Uterus (tissue), 3 donors: ENCODE measurements at regions not wholly inside any gene's neighbourhood (a gene's known extent, or its start where the extent isn't known, plus 50 kb on each side); places are given as distances from the start of the nearest gene placed in this dataset.
"Not testable (repeated sequence)": the region's sequence is repeated elsewhere in the genome, so short reads cannot be mapped to it uniquely, and the experiment has no call there.

Source experiments
- DNase-seq, 2 donors: peaks; one replicate each; pipeline ENCODE4 v3.0.0-alpha.2; 2019 to 2020
- H3K27ac ChIP-seq, 2 donors: fragments of 200-600 bp; sonication (generic); 1 replicate in 1 of 2; 2 replicates in 1 of 2; pipeline ENCODE4 v1.5.1; 2016 to 2018
- H3K27me3 ChIP-seq, 2 donors: fragments of 200-600 bp; sonication (generic); one replicate each; pipeline ENCODE4 v1.5.1; 2018 to 2019; ENCODE audit warnings: control low read depth in 1 of 2
- H3K36me3 ChIP-seq, 2 donors: fragments of 200-600 bp; sonication (generic); one replicate each; pipeline ENCODE4 v1.5.1; 2019; ENCODE audit warnings: control low read depth in 1 of 2
- H3K4me1 ChIP-seq, 2 donors: fragments of 200-600 bp; sonication (generic); one replicate each; pipeline ENCODE4 v1.5.1; 2018 to 2019; ENCODE audit warnings: control low read depth in 1 of 2
- H3K4me3 ChIP-seq, 2 donors: fragments of 200-600 bp; sonication (generic); 1 replicate in 1 of 2; 2 replicates in 1 of 2; pipeline ENCODE4 v1.5.1; 2018 to 2019; ENCODE audit warnings: mild to moderate bottlenecking in 1 of 2
- H3K9me3 ChIP-seq, 2 donors: fragments of 200-600 bp; sonication (generic); one replicate each; pipeline ENCODE4 v1.5.1; 2019; ENCODE audit warnings: control low read depth in 1 of 2
- POLR2A ChIP-seq, 2 donors: fragments of 450-650 bp; IDR thresholded peaks; one replicate each; pipeline ENCODE4 v1.6.1; 2016; ENCODE audit warnings: antibody characterized with exemption in 2 of 2, mild to moderate bottlenecking in 1 of 2, moderate library complexity in 1 of 2
- intact Hi-C: fragments of 100-400 bp; cut with DNase I; formaldehyde crosslinking; loops from one replicate; pipeline ENCODE4 v1.15.1; 2023; ENCODE audit warnings: low total_unique reads
- TF ChIP-seq, protein P1 (sequence below), 4 experiments: fragments of 200-600 bp in 2 of 4; fragments of 450-650 bp in 2 of 4; sonication (generic) in 2 of 4; IDR thresholded peaks; one replicate each; pipeline ENCODE4 v1.5.1; 2016 to 2019; ENCODE audit warnings: antibody characterized with exemption in 4 of 4, mild to moderate bottlenecking in 2 of 4, moderate library complexity in 1 of 4
- donor health status: DM: yes; HTN: yes; CAD: no.

GRCh38 chr12:83462419-83462818 is 775.7 kb downstream of the TMTC2 start:
- no peak for DNase-seq
- H3K36me3 ChIP-seq = no peaks in the 10 kb centered on the region
- TF ChIP-seq, protein P1, sequence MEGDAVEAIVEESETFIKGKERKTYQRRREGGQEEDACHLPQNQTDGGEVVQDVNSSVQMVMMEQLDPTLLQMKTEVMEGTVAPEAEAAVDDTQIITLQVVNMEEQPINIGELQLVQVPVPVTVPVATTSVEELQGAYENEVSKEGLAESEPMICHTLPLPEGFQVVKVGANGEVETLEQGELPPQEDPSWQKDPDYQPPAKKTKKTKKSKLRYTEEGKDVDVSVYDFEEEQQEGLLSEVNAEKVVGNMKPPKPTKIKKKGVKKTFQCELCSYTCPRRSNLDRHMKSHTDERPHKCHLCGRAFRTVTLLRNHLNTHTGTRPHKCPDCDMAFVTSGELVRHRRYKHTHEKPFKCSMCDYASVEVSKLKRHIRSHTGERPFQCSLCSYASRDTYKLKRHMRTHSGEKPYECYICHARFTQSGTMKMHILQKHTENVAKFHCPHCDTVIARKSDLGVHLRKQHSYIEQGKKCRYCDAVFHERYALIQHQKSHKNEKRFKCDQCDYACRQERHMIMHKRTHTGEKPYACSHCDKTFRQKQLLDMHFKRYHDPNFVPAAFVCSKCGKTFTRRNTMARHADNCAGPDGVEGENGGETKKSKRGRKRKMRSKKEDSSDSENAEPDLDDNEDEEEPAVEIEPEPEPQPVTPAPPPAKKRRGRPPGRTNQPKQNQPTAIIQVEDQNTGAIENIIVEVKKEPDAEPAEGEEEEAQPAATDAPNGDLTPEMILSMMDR (IDR thresholded peaks at IDR 0.05) = no peak
- no peak for TF ChIP-seq POLR2A (IDR thresholded peaks at IDR 0.05)
- no peak overlapping the region for H3K4me3 ChIP-seq
- H3K27me3 ChIP-seq = no peaks in the 10 kb centered on the region
- no peaks in the 10 kb centered on the region for H3K4me1 ChIP-seq
- H3K9me3 ChIP-seq = no peaks in the 10 kb centered on the region
- H3K27ac ChIP-seq = no peak overlapping the region
- intact Hi-C loops = no loop called here

DNA sequence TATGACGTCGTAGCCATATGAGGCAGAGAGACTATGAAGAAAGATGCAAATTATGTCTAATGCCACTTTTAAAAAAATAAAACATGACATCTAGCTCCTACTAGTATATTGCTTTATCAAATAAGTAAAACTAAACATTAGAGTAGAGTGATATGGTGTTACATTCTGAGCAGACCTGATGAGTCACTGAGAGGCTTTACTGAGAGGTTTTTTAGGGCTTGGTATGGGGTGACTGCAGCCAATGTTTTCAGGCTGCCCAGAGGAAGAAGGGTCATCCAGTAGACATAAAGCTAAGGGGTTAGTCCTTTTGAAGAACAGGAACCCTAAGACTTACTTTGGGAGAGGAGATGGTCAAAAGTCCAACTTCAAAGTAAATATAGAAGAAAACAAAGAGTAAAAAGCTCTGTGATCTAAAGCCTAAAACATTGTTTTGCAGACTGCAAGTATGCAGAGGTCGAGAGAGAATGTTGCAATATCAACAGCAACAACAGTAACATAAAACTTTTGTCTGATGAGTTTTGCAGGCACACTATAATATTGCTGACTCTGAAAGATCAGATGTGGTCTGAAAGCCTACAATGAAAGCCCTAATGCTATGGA is 774.7 kb downstream of the TMTC2 start:
- intact Hi-C loops = no loop called here
- Histone ChIP-seq H3K27ac (no peak overlapping the region), H3K4me3 (no peak overlapping the region), H3K4me1 (no peaks in the 10 kb centered on the region), H3K36me3 (no peaks in the 10 kb centered on the region), H3K27me3 (no peaks in the 10 kb centered on the region), H3K9me3 (no peaks in the 10 kb centered on the region)
- DNase-seq = no peak
- TF ChIP-seq, protein P1 (IDR thresholded peaks at IDR 0.05) = no peak
- no peak for TF ChIP-seq POLR2A (IDR thresholded peaks at IDR 0.05)

DNA sequence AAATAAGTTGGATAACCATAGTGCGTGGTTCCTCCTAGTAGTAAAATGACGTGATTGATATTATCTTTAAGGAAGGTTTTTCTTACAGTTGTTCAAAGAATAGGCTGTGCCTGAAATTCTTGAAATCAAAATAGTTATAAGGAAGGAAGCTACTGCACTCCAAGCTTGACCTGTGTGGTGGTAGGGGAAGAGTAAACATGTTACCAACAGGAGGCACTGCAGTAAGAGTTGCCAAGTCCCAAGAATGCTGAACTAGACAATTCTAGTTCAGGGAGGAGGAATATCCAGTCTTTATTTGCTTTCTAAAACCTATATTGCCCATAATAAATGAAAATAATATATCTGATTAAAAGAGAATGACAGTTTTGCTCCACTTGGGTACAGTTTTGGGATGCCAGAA is 764.5 kb downstream of the TMTC2 start:
- Histone ChIP-seq H3K27ac (no peak overlapping the region), H3K4me1 (no peaks in the 10 kb centered on the region), H3K27me3 (no peaks in the 10 kb centered on the region), H3K9me3 (no peaks in the 10 kb centered on the region), H3K4me3 (no peak overlapping the region), H3K36me3 (no peaks in the 10 kb centered on the region)
- TF ChIP-seq POLR2A (IDR thresholded peaks at IDR 0.05) = no peak
- TF ChIP-seq, protein P1 (IDR thresholded peaks at IDR 0.05) = no peak
- intact Hi-C loops = no loop called here
- no peak for DNase-seq

DNA sequence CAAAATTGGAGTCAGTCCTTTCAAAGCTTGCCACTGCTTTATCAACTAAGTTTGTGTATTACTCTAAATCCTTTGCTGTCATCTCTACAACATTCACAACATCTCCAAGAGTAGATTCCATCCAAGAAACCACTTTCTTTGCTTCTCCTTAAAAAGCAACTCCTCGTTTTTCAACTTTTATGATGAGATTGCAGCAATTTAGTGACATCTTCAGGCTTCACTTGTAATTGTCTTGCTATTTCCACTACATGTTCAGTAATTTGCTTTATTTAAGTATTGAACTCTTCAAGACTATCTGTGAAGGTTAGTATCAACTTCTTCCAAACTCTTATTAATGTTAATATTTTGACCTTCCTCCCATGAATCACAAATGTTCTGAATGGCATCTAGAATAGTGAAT is 747.9 kb downstream of the TMTC2 start:
- no peak overlapping the region for H3K27ac ChIP-seq
- no peaks in the 10 kb centered on the region for H3K4me1 ChIP-seq
- intact Hi-C loops = no loop called here
- H3K27me3 ChIP-seq = no peaks in the 10 kb centered on the region
- no peaks in the 10 kb centered on the region for H3K9me3 ChIP-seq
- no peak for DNase-seq
- no peak overlapping the region for H3K4me3 ChIP-seq
- no peaks in the 10 kb centered on the region for H3K36me3 ChIP-seq
- TF ChIP-seq, protein P1 (IDR thresholded peaks at IDR 0.05) = no peak
- no peak for TF ChIP-seq POLR2A (IDR thresholded peaks at IDR 0.05)

DNA sequence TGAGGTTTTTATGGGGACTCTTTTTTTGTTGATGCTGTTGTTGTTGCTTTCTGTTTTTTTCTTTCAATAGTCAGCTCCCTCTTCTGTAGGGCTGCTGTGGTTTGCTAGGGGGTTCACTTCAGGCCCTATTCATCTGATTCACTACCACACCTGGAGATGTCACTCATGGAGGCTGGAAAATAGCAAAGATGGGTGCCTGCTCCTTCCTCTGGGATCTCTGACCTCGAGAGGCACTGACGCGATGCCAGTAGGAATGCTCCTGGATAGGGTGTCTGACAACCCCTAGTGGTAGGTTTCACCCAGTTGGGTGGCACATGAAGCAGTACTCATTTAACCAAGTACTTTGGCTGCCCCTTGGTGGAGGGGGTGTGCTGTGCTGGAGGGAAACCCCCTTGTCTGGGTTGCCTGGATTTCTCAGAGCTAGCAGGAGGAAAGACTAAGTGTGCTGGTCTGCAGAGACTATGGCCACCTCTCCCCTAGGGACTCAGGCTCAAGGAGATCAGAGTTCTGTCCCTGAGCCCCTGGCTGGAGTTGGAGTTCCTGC is 745.5 kb downstream of the TMTC2 start:
- Histone ChIP-seq H3K36me3 (no peaks in the 10 kb centered on the region), H3K27me3 (no peaks in the 10 kb centered on the region), H3K4me3 (no peak overlapping the region), H3K27ac (no peak overlapping the region), H3K9me3 (no peaks in the 10 kb centered on the region), H3K4me1 (no peaks in the 10 kb centered on the region)
- DNase-seq = no peak
- TF ChIP-seq POLR2A (IDR thresholded peaks at IDR 0.05) = no peak
- intact Hi-C loops = no loop called here

GRCh38 chr12:83427586-83428136 is 741.0 kb downstream of the TMTC2 start:
- H3K9me3 ChIP-seq, intact Hi-C loops, H3K27me3 ChIP-seq, H3K4me1 ChIP-seq, DNase-seq, H3K27ac ChIP-seq, H3K36me3 ChIP-seq, H3K4me3 ChIP-seq: not testable (repeated sequence)
